Smooth muscle cell (in vitro differentiated cells): ENCODE measurements at regions not wholly inside any gene's neighbourhood (a gene's known extent, or its start where the extent isn't known, plus 50 kb on each side); places are given as distances from the start of the nearest gene placed in this dataset.
"Not testable (repeated sequence)": the region's sequence is repeated elsewhere in the genome, so short reads cannot be mapped to it uniquely, and the experiment has no call there.

Experiments
- DNase-seq: peaks from one replicate; lab custom pipeline; 2025; ENCODE audit not compliant: unreplicated experiment; lab: John Stamatoyannopoulos, UW
- H2AFZ ChIP-seq: fragments of 200-600 bp; sonication (generic); 2 replicates; pipeline ENCODE4 v1.6.0; 2016; ENCODE audit warnings: antibody characterized with exemption, low read depth, mild to moderate bottlenecking
- H3F3A ChIP-seq: fragments of 200-600 bp; sonication (generic); 2 replicates; pipeline ENCODE4 v1.6.0; 2017; ENCODE audit warnings: antibody characterized with exemption, low read depth
- H3K27ac ChIP-seq: fragments of 200-600 bp; sonication (generic); 2 replicates; pipeline ENCODE4 v1.5.1; 2016; ENCODE audit warnings: low read depth, mild to moderate bottlenecking
- H3K27me3 ChIP-seq: fragments of 200-600 bp; sonication (generic); 2 replicates; pipeline ENCODE4 v1.6.1; 2016; ENCODE audit warnings: low read depth, mild to moderate bottlenecking
- H3K36me3 ChIP-seq: fragments of 200-600 bp; sonication (generic); 2 replicates; pipeline ENCODE4 v1.5.1; 2016; ENCODE audit warnings: low read depth
- H3K4me1 ChIP-seq: fragments of 200-600 bp; sonication (generic); 2 replicates; pipeline ENCODE4 v1.5.1; 2016; ENCODE audit warnings: low read depth
- H3K4me2 ChIP-seq: fragments of 200-600 bp; sonication (generic); 2 replicates; pipeline ENCODE4 v1.6.0; 2016; ENCODE audit warnings: mild to moderate bottlenecking
- H3K4me3 ChIP-seq: fragments of 200-600 bp; sonication (generic); 2 replicates; pipeline ENCODE4 v1.5.1; 2016; ENCODE audit warnings: mild to moderate bottlenecking
- H3K79me2 ChIP-seq: fragments of 200-600 bp; sonication (generic); 2 replicates; pipeline ENCODE4 v1.6.0; 2016; ENCODE audit warnings: low read depth, mild to moderate bottlenecking
- H3K9ac ChIP-seq: fragments of 200-600 bp; sonication (generic); 2 replicates; pipeline ENCODE4 v1.6.0; 2016; ENCODE audit warnings: low read depth
- H3K9me3 ChIP-seq: fragments of 200-600 bp; sonication (generic); replicated peaks from 2 replicates; pipeline ENCODE4 v1.5.1; 2016; ENCODE audit warnings: low read depth
- H4K20me1 ChIP-seq: fragments of 200-600 bp; sonication (generic); 2 replicates; pipeline ENCODE4 v1.6.0; 2016; ENCODE audit warnings: low read depth
- CTCF ChIP-seq: fragments of 200-600 bp; sonication (generic); IDR thresholded peaks from 2 replicates; pipeline ENCODE4 v1.5.1; 2017; ENCODE audit warnings: borderline replicate concordance, mild to moderate bottlenecking, antibody characterized with exemption; ENCODE audit not compliant: insufficient read depth, poor library complexity, severe bottlenecking
- WGBS: methylation state at CpG from one replicate; pipeline ENCODE4 v1.1.7; 2016; ENCODE audit warnings: low lambda C conversion rate; 5-methylcytosine and 5-hydroxymethylcytosine counted together

- Histone ChIP-seq H3K4me1 (no peaks in the 10 kb centered on the region), H3K4me2 (no peak overlapping the region), H4K20me1 (no peaks in the 10 kb centered on the region), H3K27me3 (no peaks in the 10 kb centered on the region), H2AFZ (no peak overlapping the region), H3F3A (no peaks in the 10 kb centered on the region), H3K9ac (no peak overlapping the region), H3K4me3 (no peak overlapping the region), H3K9me3 (no peaks in the 10 kb centered on the region), H3K27ac (no peak overlapping the region), H3K36me3 (no peaks in the 10 kb centered on the region), H3K79me2 (no peaks in the 10 kb centered on the region)
- no peak for TF ChIP-seq CTCF
- DNase-seq = no peak
These were observed 72.9 kb upstream of the SKAP2 start for GRCh38 chr7:26937306-26937705.

GRCh38 chr7:26932616-26933015, 68.2 kb upstream of the SKAP2 start:
- H3K79me2 ChIP-seq, DNase-seq, H3K27me3 ChIP-seq, H3K36me3 ChIP-seq, H3K4me3 ChIP-seq, H3K9me3 ChIP-seq, H3K9ac ChIP-seq, H3K4me2 ChIP-seq, H4K20me1 ChIP-seq, H3K27ac ChIP-seq, H3F3A ChIP-seq, H2AFZ ChIP-seq, H3K4me1 ChIP-seq: not testable (repeated sequence)
- 93% methylated on average over 3 of the region's 3 CpGs for WGBS

- Histone ChIP-seq H3K4me2 (no peak overlapping the region), H3K9ac (no peak overlapping the region), H3K27ac (no peak overlapping the region), H3K4me1 (peaks cover 5% of the 10 kb centered on the region), H3K36me3 (no peaks in the 10 kb centered on the region), H3F3A (no peaks in the 10 kb centered on the region), H3K79me2 (no peaks in the 10 kb centered on the region), H3K27me3 (no peaks in the 10 kb centered on the region), H2AFZ (no peak overlapping the region), H3K4me3 (no peak overlapping the region), H4K20me1 (no peaks in the 10 kb centered on the region), H3K9me3 (no peaks in the 10 kb centered on the region)
- DNase-seq = no peak
- TF ChIP-seq CTCF = no peak
These were observed 66.5 kb upstream of the SKAP2 start for GRCh38 chr7:26930845-26931244.

- H3K4me3 ChIP-seq = no peak overlapping the region
- H2AFZ ChIP-seq = no peak overlapping the region
- H3K79me2 ChIP-seq = no peaks in the 10 kb centered on the region
- no peaks in the 10 kb centered on the region for H3F3A ChIP-seq
- no peaks in the 10 kb centered on the region for H3K36me3 ChIP-seq
- H3K4me2 ChIP-seq = no peak overlapping the region
- DNase-seq = no peak
- H3K27ac ChIP-seq = no peak overlapping the region
- no peak overlapping the region for H3K9ac ChIP-seq
- no peaks in the 10 kb centered on the region for H4K20me1 ChIP-seq
- no peaks in the 10 kb centered on the region for H3K27me3 ChIP-seq
- no peaks in the 10 kb centered on the region for H3K9me3 ChIP-seq
- peaks cover 5% of the 10 kb centered on the region for H3K4me1 ChIP-seq
- WGBS = 14% methylated on average over 3 of the region's 3 CpGs
- no peak for TF ChIP-seq CTCF
These were observed 65.8 kb upstream of the SKAP2 start for GRCh38 chr7:26930201-26930600.
